Suprapubic skin (tissue), 4 donors: ENCODE measurements at regions not wholly inside any gene's neighbourhood (a gene's known extent, or its start where the extent isn't known, plus 50 kb on each side); places are given as distances from the start of the nearest gene placed in this dataset.

Source experiments
- DNase-seq, 2 donors: peaks; one replicate each; pipeline ENCODE4 v3.0.0-alpha.2; 2019; ENCODE audit warnings: low spot score in 2 of 2
- H3K27ac ChIP-seq: fragments of 200-600 bp; sonication (generic); one replicate; pipeline ENCODE4 v1.5.1; 2019
- H3K27me3 ChIP-seq: fragments of 200-600 bp; sonication (generic); one replicate; pipeline ENCODE4 v1.5.1; 2019
- H3K36me3 ChIP-seq: fragments of 200-600 bp; sonication (generic); one replicate; pipeline ENCODE4 v1.5.1; 2019
- H3K4me1 ChIP-seq: fragments of 200-600 bp; sonication (generic); one replicate; pipeline ENCODE4 v1.5.1; 2019
- H3K4me3 ChIP-seq: fragments of 200-600 bp; sonication (generic); one replicate; pipeline ENCODE4 v1.5.1; 2019; ENCODE audit warnings: mild to moderate bottlenecking
- H3K9me3 ChIP-seq: fragments of 200-600 bp; sonication (generic); one replicate; pipeline ENCODE4 v1.5.1; 2019
- CTCF ChIP-seq, 2 donors: fragments of 200-600 bp in 1 of 2; fragments of 450-650 bp in 1 of 2; sonication (generic) in 1 of 2; IDR thresholded peaks; one replicate each; pipeline ENCODE4 v1.5.1; 2016 to 2019; ENCODE audit warnings: antibody characterized with exemption in 2 of 2, mild to moderate bottlenecking in 1 of 2, moderate library complexity in 1 of 2
- POLR2A ChIP-seq, 2 donors: fragments of 450-650 bp; IDR thresholded peaks; one replicate each; pipeline ENCODE4 v1.6.1; 2017; ENCODE audit warnings: antibody characterized with exemption in 2 of 2, mild to moderate bottlenecking in 2 of 2, moderate library complexity in 2 of 2

- no peak overlapping the region for H3K27ac ChIP-seq
- no peak for TF ChIP-seq POLR2A (IDR thresholded peaks at IDR 0.05)
- H3K9me3 ChIP-seq = no peaks in the 10 kb centered on the region
- no peak overlapping the region for H3K4me3 ChIP-seq
- DNase-seq = no peak
- no peaks in the 10 kb centered on the region for H3K27me3 ChIP-seq
- no peaks in the 10 kb centered on the region for H3K36me3 ChIP-seq
- peaks cover 2% of the 10 kb centered on the region for H3K4me1 ChIP-seq
Measured at GRCh38 chr20:8079976-8080375, 52.1 kb upstream of the PLCB1 start.

GRCh38 chr20:8082025-8082424, 50.0 kb upstream of the PLCB1 start:
- DNase-seq = no peak
- Histone ChIP-seq H3K27ac (peak overlapping the region; percentile 51), H3K4me1 (peaks cover 2% of the 10 kb centered on the region), H3K27me3 (no peaks in the 10 kb centered on the region), H3K9me3 (no peaks in the 10 kb centered on the region), H3K4me3 (no peak overlapping the region), H3K36me3 (no peaks in the 10 kb centered on the region)
- TF ChIP-seq CTCF (IDR thresholded peaks at IDR 0.05) (peak in 1 of 2 donors; percentile 34), POLR2A (IDR thresholded peaks at IDR 0.05) (no peak)
